H9 (cell line): ENCODE measurements at regions not wholly inside any gene's neighbourhood (a gene's known extent, or its start where the extent isn't known, plus 50 kb on each side); places are given as distances from the start of the nearest gene placed in this dataset.

Source experiments
- DNase-seq: peaks from one replicate; pipeline ENCODE4 v3.0.0-alpha.2; 2017
- H2AFZ ChIP-seq: one replicate; pipeline ENCODE4 v1.6.1; 2013; ENCODE audit warnings: mild to moderate bottlenecking, low read length, control low read depth, moderate library complexity
- H2AK5ac ChIP-seq: 2 replicates; pipeline ENCODE4 v1.6.1; 2013; ENCODE audit warnings: low read length, control low read depth, mixed read lengths; ENCODE audit not compliant: insufficient read length
- H2BK120ac ChIP-seq: one replicate; pipeline ENCODE4 v1.6.1; 2013; ENCODE audit warnings: low read depth, mild to moderate bottlenecking, low read length, control low read depth, inconsistent platforms; ENCODE audit not compliant: poor library complexity, severe bottlenecking
- H2BK12ac ChIP-seq: 2 replicates; pipeline ENCODE4 v1.6.1; 2013; ENCODE audit warnings: low read length, control low read depth, mixed read lengths, low read depth; ENCODE audit not compliant: insufficient read length
- H2BK15ac ChIP-seq: 2 replicates; pipeline ENCODE4 v1.6.1; 2013; ENCODE audit warnings: low read depth, low read length, control low read depth
- H2BK20ac ChIP-seq: one replicate; pipeline ENCODE4 v1.6.1; 2013; ENCODE audit warnings: low read depth, mild to moderate bottlenecking, low read length, control low read depth, inconsistent platforms; ENCODE audit not compliant: poor library complexity, severe bottlenecking
- H2BK5ac ChIP-seq: 2 replicates; pipeline ENCODE4 v1.6.1; 2013; ENCODE audit warnings: low read length, control low read depth, mixed read lengths; ENCODE audit not compliant: insufficient read length
- H3K14ac ChIP-seq: 2 replicates; pipeline ENCODE4 v1.6.1; 2013; ENCODE audit warnings: low read length, control low read depth; ENCODE audit not compliant: insufficient read depth
- H3K18ac ChIP-seq: 2 replicates; pipeline ENCODE4 v1.6.1; 2013; ENCODE audit warnings: low read depth, mild to moderate bottlenecking, mixed read lengths, low read length, control low read depth; ENCODE audit not compliant: insufficient read length
- H3K23ac ChIP-seq: 2 replicates; pipeline ENCODE4 v1.6.1; 2013; ENCODE audit warnings: low read length, control low read depth, mixed read lengths, low read depth; ENCODE audit not compliant: insufficient read length
- H3K23me2 ChIP-seq: 2 replicates; pipeline ENCODE4 v1.6.1; 2013; ENCODE audit warnings: low read depth, mild to moderate bottlenecking, mixed read lengths, low read length, control low read depth; ENCODE audit not compliant: insufficient read length, poor library complexity, severe bottlenecking
- H3K27ac ChIP-seq: 2 replicates; pipeline ENCODE4 v1.5.1; 2013; ENCODE audit warnings: low read length, control low read depth, mixed read lengths, low read depth; ENCODE audit not compliant: insufficient read length
- H3K27me3 ChIP-seq: 2 replicates; pipeline ENCODE4 v1.6.1; 2013; ENCODE audit warnings: low read length, control low read depth, inconsistent platforms; ENCODE audit not compliant: insufficient read depth
- H3K4ac ChIP-seq: 2 replicates; pipeline ENCODE4 v1.6.1; 2013; ENCODE audit warnings: low read depth, mild to moderate bottlenecking, control low read depth, inconsistent platforms, low read length, moderate library complexity
- H3K4me1 ChIP-seq: 2 replicates; pipeline ENCODE4 v1.6.1; 2013; ENCODE audit warnings: low read length, control low read depth, inconsistent platforms; ENCODE audit not compliant: insufficient read depth
- H3K4me2 ChIP-seq: 2 replicates; pipeline ENCODE4 v1.6.1; 2013; ENCODE audit warnings: low read length, control low read depth, mixed read lengths; ENCODE audit not compliant: insufficient read length, insufficient read depth
- H3K56ac ChIP-seq: 2 replicates; pipeline ENCODE4 v1.6.1; 2013; ENCODE audit warnings: low read depth, mild to moderate bottlenecking, mixed read lengths, low read length, control low read depth; ENCODE audit not compliant: insufficient read length
- H3K79me1 ChIP-seq: 2 replicates; pipeline ENCODE4 v1.6.1; 2013; ENCODE audit warnings: low read depth, mild to moderate bottlenecking, moderate library complexity, low read length, control low read depth, inconsistent platforms; ENCODE audit not compliant: insufficient read depth, poor library complexity, severe bottlenecking
- H3K79me2 ChIP-seq: 2 replicates; pipeline ENCODE4 v1.6.1; 2013; ENCODE audit warnings: low read length, control low read depth, inconsistent platforms; ENCODE audit not compliant: insufficient read depth
- H3K9ac ChIP-seq: 2 replicates; pipeline ENCODE4 v1.6.1; 2013; ENCODE audit warnings: low read length, control low read depth, mixed read lengths; ENCODE audit not compliant: insufficient read length; ENCODE audit errors: extremely low read depth
- H3K9me3 ChIP-seq: one replicate; pipeline ENCODE4 v1.6.1; 2013; ENCODE audit warnings: low read depth, low read length, inconsistent platforms; ENCODE audit not compliant: control insufficient read depth
- H3T11ph ChIP-seq: one replicate; pipeline ENCODE4 v1.6.1; 2013; ENCODE audit warnings: mild to moderate bottlenecking, low read length, control low read depth, inconsistent platforms
- H4K20me1 ChIP-seq: one replicate; pipeline ENCODE4 v1.6.1; 2013; ENCODE audit not compliant: control insufficient read depth, insufficient read length, insufficient read depth
- H4K5ac ChIP-seq: 2 replicates; pipeline ENCODE4 v1.6.1; 2013; ENCODE audit warnings: low read depth, mild to moderate bottlenecking, mixed read lengths, low read length, control low read depth; ENCODE audit not compliant: insufficient read length
- H4K8ac ChIP-seq: replicated peaks from 2 replicates; pipeline ENCODE4 v1.6.1; 2013; ENCODE audit warnings: low read length, control low read depth, mixed read lengths, low read depth; ENCODE audit not compliant: insufficient read length
- H4K91ac ChIP-seq: 2 replicates; pipeline ENCODE4 v1.6.1; 2013; ENCODE audit warnings: low read depth, mild to moderate bottlenecking, moderate library complexity, mixed read lengths, low read length, control low read depth; ENCODE audit not compliant: insufficient read length
- H3K27ac Mint-ChIP-seq, 3 experiments: 2 replicates in 2 of 3; 3 replicates in 1 of 3; pipeline ENCODE4 v1.8.0; 2020 to 2021; ENCODE audit warnings: mixed read lengths in 3 of 3, mild to moderate bottlenecking in 1 of 3, moderate library complexity in 1 of 3
- H3K27me3 Mint-ChIP-seq: 2 replicates; pipeline ENCODE4 v1.8.0; 2021; ENCODE audit warnings: low read depth, mild to moderate bottlenecking, moderate library complexity, mixed read lengths
- H3K36me3 Mint-ChIP-seq, 3 experiments: 2 replicates in 2 of 3; 3 replicates in 1 of 3; pipeline ENCODE4 v1.8.0; 2020 to 2021; ENCODE audit warnings: low read depth in 3 of 3, mixed read lengths in 3 of 3; ENCODE audit not compliant: insufficient read depth in 1 of 3
- H3K4me1 Mint-ChIP-seq, 2 experiments: 2 replicates each; pipeline ENCODE4 v1.8.0; 2020; ENCODE audit warnings: mixed read lengths in 2 of 2
- H3K4me3 Mint-ChIP-seq, 2 experiments: 2 replicates in 1 of 2; 3 replicates in 1 of 2; pipeline ENCODE4 v1.8.0; 2020 to 2021; ENCODE audit warnings: mild to moderate bottlenecking in 2 of 2, mixed read lengths in 2 of 2, moderate library complexity in 1 of 2
- H3K9me3 Mint-ChIP-seq, 2 experiments: 2 replicates in 1 of 2; 3 replicates in 1 of 2; pipeline ENCODE4 v1.8.0; 2020; ENCODE audit warnings: mild to moderate bottlenecking in 2 of 2, mixed read lengths in 2 of 2, moderate library complexity in 1 of 2
- WGBS: extraction: QIAGEN DNeasy Blood & Tissue Kit; methylation state at CpG from one replicate; pipeline ENCODE4 v1.1.7; 2013; ENCODE audit warnings: missing lambda C conversion rate, low lambda C conversion rate, mixed read lengths; ENCODE audit not compliant: insufficient read length; ENCODE audit errors: extremely low coverage; 5-methylcytosine and 5-hydroxymethylcytosine counted together
- TF ChIP-seq, protein P1 (sequence below): fragments of 200-600 bp; sonication (generic); conservative IDR thresholded peaks from 3 replicates; pipeline ENCODE4 v1.8.0; 2021; ENCODE audit warnings: antibody characterized with exemption, mild to moderate bottlenecking

DNA sequence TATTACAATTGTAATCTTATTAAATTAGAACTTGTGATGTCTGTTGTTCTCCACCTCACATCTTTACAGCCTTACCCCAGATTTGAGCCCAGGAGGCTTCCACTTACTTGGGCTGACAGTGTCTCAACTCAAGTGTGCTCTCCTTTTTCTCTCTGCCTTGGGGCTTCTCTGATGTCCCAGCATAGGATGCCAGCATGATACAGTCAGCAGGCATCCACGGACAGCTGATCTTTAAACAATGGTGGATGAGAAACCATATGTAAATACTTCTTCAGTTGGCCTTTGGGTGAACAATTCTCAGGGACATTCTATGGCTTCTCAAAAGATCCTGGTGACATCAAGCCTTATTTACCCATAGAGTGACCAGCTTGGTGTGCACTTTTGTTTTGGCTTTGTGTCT lies 107.6 kb upstream of the GORAB start:
- H4K8ac ChIP-seq, result no peak overlapping the region
- WGBS, result no CpG with 5 or more reads among the region's 1 CpG
- Mint-ChIP-seq H3K4me1 (peaks cover 18 to 20% of the 10 kb centered on the region in 2 experiments), H3K27me3 (no peaks in the 10 kb centered on the region; the same call in 1 of the 2 replicates), H3K36me3 (peaks cover 0 to 2% (median 0%) of the 10 kb centered on the region in 3 experiments; a peak in 2 of 7 replicates), H3K27ac (no peak overlapping the region), H3K9me3 (no peaks in the 10 kb centered on the region), H3K4me3 (no peak overlapping the region)
- H3T11ph ChIP-seq, result no peak overlapping the region
- H4K5ac ChIP-seq, result no peak overlapping the region
- no peak overlapping the region for H3K4me2 ChIP-seq
- no peak overlapping the region for H3K14ac ChIP-seq
- H3K4me1 ChIP-seq, result peaks cover 2% of the 10 kb centered on the region; the same call in 1 of the 2 replicates
- no peaks in the 10 kb centered on the region for H4K20me1 ChIP-seq
- no peak overlapping the region for H4K91ac ChIP-seq
- H3K23ac ChIP-seq, result no peak overlapping the region
- no peak overlapping the region for H3K18ac ChIP-seq
- H2BK20ac ChIP-seq, result no peak overlapping the region
- no peaks in the 10 kb centered on the region for H3K79me1 ChIP-seq
- H3K9ac ChIP-seq, result no peak overlapping the region
- no peaks in the 10 kb centered on the region for H3K27me3 ChIP-seq
- H3K79me2 ChIP-seq, result no peaks in the 10 kb centered on the region; the same call in 1 of the 2 replicates
- H2BK120ac ChIP-seq, result no peak overlapping the region
- H2AK5ac ChIP-seq, result no peak overlapping the region
- no peak for DNase-seq
- TF ChIP-seq, protein P1, sequence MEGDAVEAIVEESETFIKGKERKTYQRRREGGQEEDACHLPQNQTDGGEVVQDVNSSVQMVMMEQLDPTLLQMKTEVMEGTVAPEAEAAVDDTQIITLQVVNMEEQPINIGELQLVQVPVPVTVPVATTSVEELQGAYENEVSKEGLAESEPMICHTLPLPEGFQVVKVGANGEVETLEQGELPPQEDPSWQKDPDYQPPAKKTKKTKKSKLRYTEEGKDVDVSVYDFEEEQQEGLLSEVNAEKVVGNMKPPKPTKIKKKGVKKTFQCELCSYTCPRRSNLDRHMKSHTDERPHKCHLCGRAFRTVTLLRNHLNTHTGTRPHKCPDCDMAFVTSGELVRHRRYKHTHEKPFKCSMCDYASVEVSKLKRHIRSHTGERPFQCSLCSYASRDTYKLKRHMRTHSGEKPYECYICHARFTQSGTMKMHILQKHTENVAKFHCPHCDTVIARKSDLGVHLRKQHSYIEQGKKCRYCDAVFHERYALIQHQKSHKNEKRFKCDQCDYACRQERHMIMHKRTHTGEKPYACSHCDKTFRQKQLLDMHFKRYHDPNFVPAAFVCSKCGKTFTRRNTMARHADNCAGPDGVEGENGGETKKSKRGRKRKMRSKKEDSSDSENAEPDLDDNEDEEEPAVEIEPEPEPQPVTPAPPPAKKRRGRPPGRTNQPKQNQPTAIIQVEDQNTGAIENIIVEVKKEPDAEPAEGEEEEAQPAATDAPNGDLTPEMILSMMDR, result no peak
- H2AFZ ChIP-seq, result no peak overlapping the region
- H3K23me2 ChIP-seq, result no peaks in the 10 kb centered on the region
- no peak overlapping the region for H3K56ac ChIP-seq
- no peak overlapping the region for H2BK12ac ChIP-seq
- no peak overlapping the region for H3K27ac ChIP-seq
- no peak overlapping the region for H3K4ac ChIP-seq
- H2BK15ac ChIP-seq, result no peak overlapping the region
- no peaks in the 10 kb centered on the region for H3K9me3 ChIP-seq
- no peak overlapping the region for H2BK5ac ChIP-seq
